Transverse colon (tissue), 4 donors: ENCODE measurements at regions not wholly inside any gene's neighbourhood (a gene's known extent, or its start where the extent isn't known, plus 50 kb on each side); places are given as distances from the start of the nearest gene placed in this dataset.

Experiments
- DNase-seq: peaks from one replicate; pipeline ENCODE4 v3.0.0-alpha.2; 2019
- H3K27ac ChIP-seq, 4 donors: fragments of 200-600 bp; sonication (generic); 2 replicates each; pipeline ENCODE4 v1.5.1; 2016 to 2018; ENCODE audit warnings: inconsistent platforms in 4 of 4
- H3K27me3 ChIP-seq: fragments of 200-600 bp; sonication (generic); 2 replicates; pipeline ENCODE4 v1.5.1; 2017; ENCODE audit warnings: inconsistent platforms
- H3K36me3 ChIP-seq, 4 donors: fragments of 200-600 bp; sonication (generic); 2 replicates each; pipeline ENCODE4 v1.5.1; 2017 to 2019; ENCODE audit warnings: inconsistent platforms in 4 of 4
- H3K4me1 ChIP-seq, 4 donors: fragments of 200-600 bp; sonication (generic); 2 replicates each; pipeline ENCODE4 v1.5.1; 2017 to 2020; ENCODE audit warnings: inconsistent platforms in 4 of 4
- H3K4me3 ChIP-seq, 4 donors: fragments of 200-600 bp; sonication (generic); 1 replicate in 1 of 4; 2 replicates in 3 of 4; pipeline versions ENCODE4 v1.5.1 to v1.6.1; 2017 to 2019; ENCODE audit warnings: inconsistent platforms in 4 of 4
- H3K9me3 ChIP-seq, 2 donors: fragments of 200-600 bp; sonication (generic); 2 replicates each; pipeline ENCODE4 v1.5.1; 2017 to 2019; ENCODE audit warnings: inconsistent platforms in 2 of 2
- CTCF ChIP-seq, 5 experiments: fragments of 200-600 bp in 3 of 5; fragments of 450-650 bp in 2 of 5; sonication (generic) in 3 of 5; IDR thresholded peaks; 1 replicate in 2 of 5; 2 replicates in 3 of 5; pipeline ENCODE4 v1.5.1; 2016 to 2017; ENCODE audit warnings: antibody characterized with exemption in 5 of 5, inconsistent platforms in 3 of 5, mild to moderate bottlenecking in 2 of 5, moderate library complexity in 1 of 5
- EP300 ChIP-seq: sonication (generic); formaldehyde crosslinking; IDR thresholded peaks from one replicate; pipeline ENCODE4 v1.6.1; 2017; ENCODE audit warnings: antibody characterized with exemption, low read depth
- POLR2A ChIP-seq: fragments of 450-650 bp; IDR thresholded peaks from one replicate; pipeline ENCODE4 v1.6.1; 2016; ENCODE audit warnings: antibody characterized with exemption, mild to moderate bottlenecking, moderate library complexity
- POLR2AphosphoS5 ChIP-seq, 3 donors: sonication (generic); formaldehyde crosslinking; IDR thresholded peaks; one replicate each; pipeline ENCODE4 v1.6.1; 2016; ENCODE audit warnings: antibody characterized with exemption in 3 of 3
- WGBS, 2 donors: methylation state at CpG; one replicate each; pipeline ENCODE4 v1.1.5; 2018; ENCODE audit warnings: low coverage in 1 of 2; 5-methylcytosine and 5-hydroxymethylcytosine counted together
- in situ Hi-C, 4 donors: fragments of 200-750 bp; cut with MboI; loops; one replicate each; pipeline versions ENCODE4 v1.15.0 to v1.15.1; 2017; ENCODE audit warnings: low sequenced_read_pairs in 3 of 4, low pct_ligation_motif_present in 1 of 4, low pct_unique_long_range_greater_than_20kb in 1 of 4
- intact Hi-C: fragments of 100-400 bp; cut with DNase I; formaldehyde crosslinking; loops from one replicate; pipeline ENCODE4 v1.15.1; 2023; ENCODE audit warnings: low total_unique reads

GRCh38 chr12:61654698-61655097 is 605.5 kb upstream of the USP15 start:
- intact Hi-C loops (no loop called here), in situ Hi-C loops (no loop called here)
- 37 to 45% methylated on average over 3 of the region's 3 CpGs for WGBS, 2 donors
- DNase-seq: no peak
- no peak overlapping the region for H3K4me3 ChIP-seq
- no peaks in the 10 kb centered on the region for H3K9me3 ChIP-seq
- TF ChIP-seq POLR2AphosphoS5 (IDR thresholded peaks at IDR 0.05): no peak
- TF ChIP-seq EP300: no peak
- no peak for TF ChIP-seq CTCF (IDR thresholded peaks at IDR 0.05)
- TF ChIP-seq POLR2A: no peak
- H3K27me3 ChIP-seq: no peaks in the 10 kb centered on the region
- H3K27ac ChIP-seq: no peak overlapping the region
- no peaks in the 10 kb centered on the region for H3K4me1 ChIP-seq
- H3K36me3 ChIP-seq: peaks cover 0 to 2% (median 0%) of the 10 kb centered on the region in 4 donors

GRCh38 chr12:61655241-61655640 is 605.0 kb upstream of the USP15 start:
- H3K9me3 ChIP-seq: no peaks in the 10 kb centered on the region
- peaks cover 0 to 2% (median 0%) of the 10 kb centered on the region in 4 donors for H3K36me3 ChIP-seq
- H3K27ac ChIP-seq: no peak overlapping the region
- 67 to 83% methylated on average over 1 of the region's 1 CpG for WGBS, 2 donors
- in situ Hi-C loops: no loop called here
- no peaks in the 10 kb centered on the region for H3K4me1 ChIP-seq
- intact Hi-C loops: no loop called here
- no peak overlapping the region for H3K4me3 ChIP-seq
- no peaks in the 10 kb centered on the region for H3K27me3 ChIP-seq
- TF ChIP-seq POLR2AphosphoS5 (IDR thresholded peaks at IDR 0.05) (no peak), EP300 (no peak), POLR2A (no peak), CTCF (IDR thresholded peaks at IDR 0.05) (no peak)
- DNase-seq: no peak

GRCh38 chr12:61667676-61668075 is 592.5 kb upstream of the USP15 start:
- Histone ChIP-seq H3K27ac (no peak overlapping the region), H3K36me3 (no peaks in the 10 kb centered on the region), H3K27me3 (no peaks in the 10 kb centered on the region), H3K4me1 (no peaks in the 10 kb centered on the region), H3K4me3 (no peak overlapping the region), H3K9me3 (peaks cover 0 to 5% of the 10 kb centered on the region in 2 donors)
- 40 to 60% methylated on average over 1 of the region's 1 CpG for WGBS, 2 donors
- no peak for DNase-seq
- intact Hi-C loops (no loop called here), in situ Hi-C loops (no loop called here)
- TF ChIP-seq EP300 (no peak), POLR2A (no peak)

GRCh38 chr12:61676520-61676919 is 583.7 kb upstream of the USP15 start:
- no peak overlapping the region for H3K27ac ChIP-seq
- no peak for DNase-seq
- H3K4me3 ChIP-seq: no peak overlapping the region
- no peaks in the 10 kb centered on the region for H3K4me1 ChIP-seq
- H3K27me3 ChIP-seq: no peaks in the 10 kb centered on the region
- H3K9me3 ChIP-seq: no peaks in the 10 kb centered on the region
- in situ Hi-C loops (no loop called here), intact Hi-C loops (no loop called here)
- no peak for TF ChIP-seq CTCF (IDR thresholded peaks at IDR 0.05)
- TF ChIP-seq POLR2A: no peak
- no peak for TF ChIP-seq EP300
- TF ChIP-seq POLR2AphosphoS5 (IDR thresholded peaks at IDR 0.05): no peak
- H3K36me3 ChIP-seq: no peaks in the 10 kb centered on the region

GRCh38 chr12:61687407-61687806 is 572.8 kb upstream of the USP15 start:
- in situ Hi-C loops (no loop called here), intact Hi-C loops (no loop called here)
- TF ChIP-seq CTCF (IDR thresholded peaks at IDR 0.05) (no peak), POLR2AphosphoS5 (IDR thresholded peaks at IDR 0.05) (no peak), EP300 (no peak), POLR2A (no peak)
- no peak overlapping the region for H3K4me3 ChIP-seq
- H3K27ac ChIP-seq: no peak overlapping the region
- H3K9me3 ChIP-seq: no peaks in the 10 kb centered on the region
- no peak for DNase-seq
- H3K36me3 ChIP-seq: no peaks in the 10 kb centered on the region
- WGBS, 2 donors: 70 to 78% methylated on average over 5 of the region's 5 CpGs
- H3K4me1 ChIP-seq: no peaks in the 10 kb centered on the region
- H3K27me3 ChIP-seq: no peaks in the 10 kb centered on the region
